ENCODE measurements at regions not wholly inside any gene's neighbourhood (a gene's known extent, or its start where the extent isn't known, plus 50 kb on each side); places are given as distances from the start of the nearest gene placed in this dataset.

DNA sequence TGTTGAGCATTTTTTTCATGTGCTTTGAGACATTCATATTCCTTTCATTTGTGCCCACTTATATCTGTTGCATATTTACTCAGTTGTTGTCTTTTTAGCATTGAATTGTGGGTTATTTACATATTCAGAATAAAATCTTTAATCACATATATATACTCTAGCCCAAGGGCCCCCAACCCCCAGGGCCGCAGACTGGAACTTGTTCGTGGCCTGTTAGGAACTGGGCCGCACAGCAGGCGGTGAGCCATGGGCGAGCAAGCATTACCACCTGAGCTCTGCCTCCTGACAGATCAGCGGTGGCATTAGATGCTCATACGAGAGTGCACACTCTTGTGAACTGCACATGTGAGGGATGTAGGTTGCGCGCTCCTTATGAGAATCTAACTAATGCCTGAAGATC lies 480.6 kb downstream of the KCTD8 start:
- Histone ChIP-seq H3K27me3 (replicated peaks; ENCODE audit: insufficient read depth, low read length) (no peaks in the 10 kb centered on the region), H4K20me1 (ENCODE audit: insufficient read depth, low read length) (no peaks in the 10 kb centered on the region)

DNA sequence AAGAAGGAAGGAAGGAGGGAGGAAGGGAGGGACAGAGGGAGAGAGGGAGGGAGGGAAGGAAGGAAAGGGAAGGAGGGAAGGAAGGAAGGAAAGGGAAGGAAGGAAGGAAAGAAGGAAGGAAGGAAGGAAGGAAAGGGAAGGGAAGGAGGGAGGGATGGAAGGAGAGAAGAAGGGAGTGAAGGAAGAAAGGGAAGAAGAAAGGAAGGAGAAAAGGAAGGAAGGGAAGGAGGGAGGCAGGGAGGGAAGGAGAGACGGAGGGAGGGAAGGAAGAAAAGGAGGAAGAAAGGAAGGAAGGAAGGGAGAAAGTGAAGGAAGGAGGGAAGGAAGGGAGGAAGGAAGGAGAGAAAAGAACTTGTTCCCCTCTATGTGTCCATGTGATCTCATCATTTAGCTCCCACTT lies 465.0 kb downstream of the KCTD8 start:
- no peaks in the 10 kb centered on the region for H3K9me2 ChIP-seq (replicated peaks; ENCODE audit: insufficient read depth, low read length)
- no peak overlapping the region for H2AFZ ChIP-seq (ENCODE audit: low read length)
- TF ChIP-seq EZH2 (optimal IDR thresholded peaks at IDR 0.05; ENCODE audit: low read depth, low read length) (no peak), EZH2phosphoT487 (IDR thresholded peaks at IDR 0.05; ENCODE audit: low read length) (no peak)
- TF ChIP-seq, protein P1, sequence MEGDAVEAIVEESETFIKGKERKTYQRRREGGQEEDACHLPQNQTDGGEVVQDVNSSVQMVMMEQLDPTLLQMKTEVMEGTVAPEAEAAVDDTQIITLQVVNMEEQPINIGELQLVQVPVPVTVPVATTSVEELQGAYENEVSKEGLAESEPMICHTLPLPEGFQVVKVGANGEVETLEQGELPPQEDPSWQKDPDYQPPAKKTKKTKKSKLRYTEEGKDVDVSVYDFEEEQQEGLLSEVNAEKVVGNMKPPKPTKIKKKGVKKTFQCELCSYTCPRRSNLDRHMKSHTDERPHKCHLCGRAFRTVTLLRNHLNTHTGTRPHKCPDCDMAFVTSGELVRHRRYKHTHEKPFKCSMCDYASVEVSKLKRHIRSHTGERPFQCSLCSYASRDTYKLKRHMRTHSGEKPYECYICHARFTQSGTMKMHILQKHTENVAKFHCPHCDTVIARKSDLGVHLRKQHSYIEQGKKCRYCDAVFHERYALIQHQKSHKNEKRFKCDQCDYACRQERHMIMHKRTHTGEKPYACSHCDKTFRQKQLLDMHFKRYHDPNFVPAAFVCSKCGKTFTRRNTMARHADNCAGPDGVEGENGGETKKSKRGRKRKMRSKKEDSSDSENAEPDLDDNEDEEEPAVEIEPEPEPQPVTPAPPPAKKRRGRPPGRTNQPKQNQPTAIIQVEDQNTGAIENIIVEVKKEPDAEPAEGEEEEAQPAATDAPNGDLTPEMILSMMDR (IDR thresholded peaks at IDR 0.05; ENCODE audit: low read length) = no peak
- no peak overlapping the region for H3K9ac ChIP-seq (ENCODE audit: low read length)
- H3K4me3 ChIP-seq (ENCODE audit: low read length) = no peak overlapping the region
- no peaks in the 10 kb centered on the region for H4K20me1 ChIP-seq (ENCODE audit: insufficient read depth, low read length)
- H3F3A ChIP-seq (ENCODE audit: insufficient read depth, low read length) = no peaks in the 10 kb centered on the region
- DNase-seq = no peak
- H3K27ac ChIP-seq (ENCODE audit: low read length) = no peak overlapping the region
- no peaks in the 10 kb centered on the region for H3K27me3 ChIP-seq (replicated peaks; ENCODE audit: insufficient read depth, low read length)
- H3K9me3 ChIP-seq (replicated peaks; ENCODE audit: insufficient read depth, low read length) = no peaks in the 10 kb centered on the region
- H3K4me1 ChIP-seq (ENCODE audit: low read length) = no peaks in the 10 kb centered on the region
- H3K4me2 ChIP-seq (ENCODE audit: low read depth, low read length) = no peak overlapping the region
- no peaks in the 10 kb centered on the region for H3K79me2 ChIP-seq (ENCODE audit: low read length)
- H3K36me3 ChIP-seq (replicated peaks; ENCODE audit: insufficient read depth, low read length) = no peaks in the 10 kb centered on the region

More for the DNA sequence above, 480.6 kb downstream of the KCTD8 start:
- H3K9ac ChIP-seq (ENCODE audit: low read length) = no peak overlapping the region
- H3K4me2 ChIP-seq (ENCODE audit: low read depth, low read length) = no peak overlapping the region
- no peaks in the 10 kb centered on the region for H3K79me2 ChIP-seq (ENCODE audit: low read length)
- H3K27ac ChIP-seq (ENCODE audit: low read length) = no peak overlapping the region
- TF ChIP-seq EZH2 (optimal IDR thresholded peaks at IDR 0.05; ENCODE audit: low read depth, low read length) (no peak), EZH2phosphoT487 (IDR thresholded peaks at IDR 0.05; ENCODE audit: low read length) (no peak)
- TF ChIP-seq, protein P1 (IDR thresholded peaks at IDR 0.05; ENCODE audit: low read length) = no peak
- DNase-seq = no peak
- H3K9me3 ChIP-seq (replicated peaks; ENCODE audit: insufficient read depth, low read length) = no peaks in the 10 kb centered on the region
- H2AFZ ChIP-seq (ENCODE audit: low read length) = no peak overlapping the region
- no peaks in the 10 kb centered on the region for H3F3A ChIP-seq (ENCODE audit: insufficient read depth, low read length)
- H3K36me3 ChIP-seq (replicated peaks; ENCODE audit: insufficient read depth, low read length) = no peaks in the 10 kb centered on the region
- no peaks in the 10 kb centered on the region for H3K9me2 ChIP-seq (replicated peaks; ENCODE audit: insufficient read depth, low read length)
- H3K4me1 ChIP-seq (ENCODE audit: low read length) = no peaks in the 10 kb centered on the region
- H3K4me3 ChIP-seq (ENCODE audit: low read length) = no peak overlapping the region

DNA sequence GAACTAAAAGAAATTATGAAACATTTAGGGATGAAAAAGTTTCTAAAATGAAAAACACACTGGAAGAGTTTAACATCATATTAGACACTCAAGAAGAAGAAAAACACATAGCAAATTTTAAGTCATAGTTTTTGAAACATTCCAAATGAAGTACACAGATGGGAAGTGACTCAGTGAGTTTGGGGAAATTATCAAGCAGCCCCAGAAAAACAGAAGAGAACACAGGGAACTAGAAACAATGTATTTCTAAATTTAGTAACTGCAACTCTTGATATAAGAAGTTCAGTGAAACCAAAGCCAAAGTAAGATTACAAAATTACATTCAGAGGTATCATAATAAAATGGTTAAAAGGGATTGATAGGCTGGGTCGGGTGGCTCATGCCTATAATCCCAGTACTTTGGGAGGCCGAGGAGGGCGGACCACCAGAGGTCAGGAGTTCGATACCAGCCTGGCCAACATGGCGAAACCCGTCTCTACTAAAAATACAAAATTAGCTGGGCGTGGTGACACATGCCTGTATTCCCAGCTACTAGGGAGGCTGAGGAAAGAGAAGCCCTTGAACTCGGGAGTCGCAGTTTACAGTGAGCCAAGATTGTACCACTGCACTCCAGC lies 461.2 kb downstream of the KCTD8 start:
- H3K4me1 ChIP-seq (ENCODE audit: low read length) = no peaks in the 10 kb centered on the region
- H3K9ac ChIP-seq (ENCODE audit: low read length) = no peak overlapping the region
- H3K9me3 ChIP-seq (replicated peaks; ENCODE audit: insufficient read depth, low read length) = no peaks in the 10 kb centered on the region
- no peaks in the 10 kb centered on the region for H3K27me3 ChIP-seq (replicated peaks; ENCODE audit: insufficient read depth, low read length)
- DNase-seq = no peak
- no peak overlapping the region for H3K27ac ChIP-seq (ENCODE audit: low read length)
- no peaks in the 10 kb centered on the region for H4K20me1 ChIP-seq (ENCODE audit: insufficient read depth, low read length)
- H3K9me2 ChIP-seq (replicated peaks; ENCODE audit: insufficient read depth, low read length) = no peaks in the 10 kb centered on the region; the same call in 1 of the 2 replicates
- H3K4me2 ChIP-seq (ENCODE audit: low read depth, low read length) = no peak overlapping the region
- no peaks in the 10 kb centered on the region for H3K79me2 ChIP-seq (ENCODE audit: low read length)
- no peak overlapping the region for H3K4me3 ChIP-seq (ENCODE audit: low read length)
- H3F3A ChIP-seq (ENCODE audit: insufficient read depth, low read length) = no peaks in the 10 kb centered on the region
- H3K36me3 ChIP-seq (replicated peaks; ENCODE audit: insufficient read depth, low read length) = no peaks in the 10 kb centered on the region
- TF ChIP-seq, protein P1 (IDR thresholded peaks at IDR 0.05; ENCODE audit: low read length) = no peak
- no peak overlapping the region for H2AFZ ChIP-seq (ENCODE audit: low read length)

All from MM.1S (cell line).